SK-N-SH (cell line): ENCODE measurements at regions not wholly inside any gene's neighbourhood (a gene's known extent, or its start where the extent isn't known, plus 50 kb on each side); places are given as distances from the start of the nearest gene placed in this dataset.

Experiments used
- CTCF ChIA-PET: fragments of 300-600, 350-600 bp; formaldehyde crosslinking; extraction: SDS; loops from one replicate; lab custom pipeline; 2021; lab: Yijun Ruan, JAX
- POLR2A ChIA-PET: fragments of 350-600 bp; sonication (Branson Sonifier 250); formaldehyde crosslinking; extraction: SDS; loops from one replicate; lab custom pipeline; 2020; ENCODE audit warnings: antibody characterized with exemption, inconsistent platforms; lab: Yijun Ruan, JAX
- DNase-seq: peaks from one replicate; pipeline ENCODE4 v3.0.0; 2012
- H2AFZ ChIP-seq: fragments of 200-600 bp; sonication (generic); 2 replicates; pipeline ENCODE4 v1.8.1; 2016; ENCODE audit warnings: antibody characterized with exemption, mild to moderate bottlenecking, low read depth
- H3F3A ChIP-seq: fragments of 200-600 bp; sonication (generic); replicated peaks from 2 replicates; pipeline ENCODE3; 2016; ENCODE audit warnings: antibody characterized with exemption, mild to moderate bottlenecking; ENCODE audit not compliant: insufficient read depth
- H3K27ac ChIP-seq, 2 experiments: fragments of 200-500 bp in 1 of 2; fragments of 200-600 bp in 1 of 2; sonication (Bioruptor generic) in 1 of 2; sonication (generic), shearing (Covaris generic) in 1 of 2; 2 replicates each; pipeline versions ENCODE4 v1.5.1 to v1.6.1; 2014 to 2016; ENCODE audit warnings: low read depth in 2 of 2, inconsistent platforms in 1 of 2, low read length in 1 of 2, mild to moderate bottlenecking in 1 of 2, mixed read lengths in 1 of 2
- H3K27me3 ChIP-seq: fragments of 200-600 bp; sonication (generic), shearing (Covaris generic); 2 replicates; pipeline ENCODE4 v1.6.1; 2016; ENCODE audit warnings: mixed run types; ENCODE audit not compliant: insufficient read depth
- H3K36me3 ChIP-seq, 2 experiments: fragments of 200-500 bp in 1 of 2; fragments of 200-600 bp in 1 of 2; sonication (Bioruptor generic) in 1 of 2; sonication (generic) in 1 of 2; replicated peaks in 1 of 2; 2 replicates each; pipeline versions ENCODE3 to v1.5.1; 2014 to 2016; ENCODE audit warnings: low read length in 1 of 2, mild to moderate bottlenecking in 1 of 2; ENCODE audit not compliant: insufficient read depth in 2 of 2, control insufficient read depth in 1 of 2
- H3K4me1 ChIP-seq, 2 experiments: fragments of 200-500 bp in 1 of 2; fragments of 200-600 bp in 1 of 2; sonication (Bioruptor generic) in 1 of 2; sonication (generic), shearing (Covaris generic) in 1 of 2; 2 replicates each; pipeline versions ENCODE4 v1.5.1 to v1.6.1; 2014 to 2016; ENCODE audit warnings: low read depth in 1 of 2, low read length in 1 of 2, mixed run types in 1 of 2; ENCODE audit not compliant: insufficient read depth in 2 of 2, control insufficient read depth in 1 of 2
- H3K4me2 ChIP-seq: fragments of 200-600 bp; sonication (generic), shearing (Covaris generic); 2 replicates; pipeline ENCODE4 v1.6.1; 2017; ENCODE audit warnings: mixed run types
- H3K4me3 ChIP-seq, 2 experiments: fragments of 200-500 bp in 1 of 2; fragments of 200-600 bp in 1 of 2; sonication (Bioruptor generic) in 1 of 2; sonication (generic), shearing (Covaris generic) in 1 of 2; 2 replicates each; pipeline versions ENCODE4 v1.5.1 to v1.8.1; 2014 to 2016; ENCODE audit warnings: low read depth in 2 of 2, inconsistent platforms in 1 of 2, low read length in 1 of 2, mild to moderate bottlenecking in 1 of 2, mixed read lengths in 1 of 2, moderate library complexity in 1 of 2
- H3K79me2 ChIP-seq: fragments of 200-600 bp; sonication (generic); 2 replicates; pipeline ENCODE4 v1.8.1; 2017; ENCODE audit warnings: mild to moderate bottlenecking; ENCODE audit not compliant: insufficient read depth
- H3K9ac ChIP-seq: fragments of 200-600 bp; sonication (generic); 2 replicates; pipeline ENCODE4 v1.6.1; 2017; ENCODE audit warnings: mixed run types
- H3K9me2 ChIP-seq: fragments of 200-600 bp; sonication (generic); 2 replicates; pipeline ENCODE4 v1.6.1; 2017; ENCODE audit warnings: mixed run types
- H3K9me3 ChIP-seq: fragments of 200-600 bp; sonication (generic); 2 replicates; pipeline ENCODE4 v1.6.1; 2017; ENCODE audit warnings: mixed run types, mild to moderate bottlenecking, moderate library complexity
- H4K20me1 ChIP-seq: fragments of 200-600 bp; sonication (generic); 2 replicates; pipeline ENCODE4 v1.6.1; 2017; ENCODE audit warnings: mild to moderate bottlenecking, mixed run types; ENCODE audit not compliant: insufficient read depth
- CHD2 ChIP-seq: fragments of 150-350 bp; IDR thresholded peaks from 2 replicates; pipeline ENCODE4 v1.6.1; 2018; ENCODE audit warnings: low read length; ENCODE audit not compliant: partially characterized antibody
- CTCF ChIP-seq: fragments of 200-600 bp; sonication (generic); IDR thresholded peaks from 2 replicates; pipeline ENCODE4 v1.6.1; 2017; ENCODE audit warnings: antibody characterized with exemption, mild to moderate bottlenecking, moderate library complexity
- ELF1 ChIP-seq: IDR thresholded peaks from 2 replicates; pipeline ENCODE4 v1.4.0; 2012
- FOXJ3 ChIP-seq: sonication (generic); formaldehyde crosslinking; IDR thresholded peaks from 2 replicates; pipeline ENCODE4 v1.5.1; 2020; ENCODE audit warnings: mild to moderate bottlenecking, missing genetic modification reagents
- GABPA ChIP-seq: IDR thresholded peaks from 2 replicates; pipeline ENCODE4 v1.4.0; 2012; ENCODE audit warnings: low read depth, mild to moderate bottlenecking
- IRF3 ChIP-seq: fragments of 150-350 bp; IDR thresholded peaks from 2 replicates; pipeline ENCODE4 v1.6.1; 2016; ENCODE audit warnings: mild to moderate bottlenecking, low read depth, low read length
- JUND ChIP-seq: IDR thresholded peaks from 2 replicates; pipeline ENCODE4 v1.4.0; 2012
- MAX ChIP-seq: IDR thresholded peaks from 2 replicates; pipeline ENCODE4 v1.4.0; 2012; ENCODE audit warnings: low read depth
- NFIC ChIP-seq: IDR thresholded peaks from 2 replicates; pipeline ENCODE4 v1.4.0; 2012; ENCODE audit warnings: borderline replicate concordance
- NRF1 ChIP-seq: IDR thresholded peaks from 2 replicates; pipeline ENCODE4 v1.6.1; 2012; ENCODE audit warnings: low read depth, mild to moderate bottlenecking, low read length
- PBX3 ChIP-seq: IDR thresholded peaks from 2 replicates; pipeline ENCODE4; 2012
- RCOR1 ChIP-seq: fragments of 150-350 bp; IDR thresholded peaks from 2 replicates; pipeline ENCODE4 v1.6.1; 2017; ENCODE audit warnings: antibody characterized with exemption, low read length
- REST ChIP-seq: IDR thresholded peaks from 2 replicates; pipeline ENCODE4 v1.6.1; 2012; ENCODE audit warnings: mild to moderate bottlenecking, low read depth, low read length, moderate library complexity
- RFX5 ChIP-seq: IDR thresholded peaks from 2 replicates; pipeline ENCODE4 v1.6.1; 2012; ENCODE audit warnings: mild to moderate bottlenecking, improper control_type of control experiment, low read length
- RXRA ChIP-seq: IDR thresholded peaks from 2 replicates; pipeline ENCODE4 v1.4.0; 2012; ENCODE audit warnings: low read depth, mild to moderate bottlenecking, borderline replicate concordance
- SIN3A ChIP-seq: IDR thresholded peaks from 2 replicates; pipeline ENCODE4 v1.6.1; 2012; ENCODE audit warnings: low read depth, mild to moderate bottlenecking, low read length, moderate library complexity, borderline replicate concordance
- TAF1 ChIP-seq: IDR thresholded peaks from 2 replicates; pipeline ENCODE4 v1.6.1; 2012; ENCODE audit warnings: low read depth, mild to moderate bottlenecking, low read length, moderate library complexity, borderline replicate concordance
- USF2 ChIP-seq: fragments of 150-350 bp; IDR thresholded peaks from 2 replicates; pipeline ENCODE4 v1.6.1; 2017; ENCODE audit warnings: antibody characterized with exemption, low read length, low read depth, borderline replicate concordance
- YY1 ChIP-seq: IDR thresholded peaks from 2 replicates; pipeline ENCODE4 v1.4.0; 2012; ENCODE audit warnings: low read depth, mild to moderate bottlenecking
- WGBS: methylation state at CpG from one replicate; pipeline ENCODE4 v1.1.6; 2017; ENCODE audit warnings: low lambda C conversion rate; 5-methylcytosine and 5-hydroxymethylcytosine counted together

GRCh38 chr12:126425264-126425663 lies 1360.0 kb downstream of the AACS start:
- Histone ChIP-seq H3K27me3 (no peaks in the 10 kb centered on the region), H3K4me1 (no peaks in the 10 kb centered on the region; a peak in 1 of 4 replicates), H3K9me2 (no peaks in the 10 kb centered on the region), H3K9ac (no peak overlapping the region), H3K4me3 (no peak overlapping the region), H2AFZ (no peak overlapping the region), H3K36me3 (no peaks in the 10 kb centered on the region), H3K27ac (no peak overlapping the region), H3K4me2 (no peak overlapping the region), H3K79me2 (no peaks in the 10 kb centered on the region), H3K9me3 (no peaks in the 10 kb centered on the region), H3F3A (no peaks in the 10 kb centered on the region), H4K20me1 (no peaks in the 10 kb centered on the region)
- WGBS: 83% methylated on average over 7 of the region's 7 CpGs
- no peak for DNase-seq
- ChIA-PET CTCF (no interaction called here), POLR2A (no interaction called here)
- TF ChIP-seq CHD2 (no peak), RFX5 (no peak), ELF1 (no peak), PBX3 (no peak), RXRA (no peak), RCOR1 (no peak), JUND (no peak), MAX (no peak)

- Histone ChIP-seq H3K36me3 (no peaks in the 10 kb centered on the region), H3F3A (no peaks in the 10 kb centered on the region), H3K9me3 (no peaks in the 10 kb centered on the region), H3K9ac (no peak overlapping the region), H3K4me2 (no peak overlapping the region), H3K4me1 (peaks cover 0 to 3% of the 10 kb centered on the region in 2 experiments; a peak in 2 of 4 replicates), H3K79me2 (no peaks in the 10 kb centered on the region), H3K27me3 (no peaks in the 10 kb centered on the region), H3K4me3 (no peak overlapping the region), H3K9me2 (no peaks in the 10 kb centered on the region), H2AFZ (no peak overlapping the region), H4K20me1 (no peaks in the 10 kb centered on the region), H3K27ac (no peak overlapping the region)
- WGBS: 28% methylated on average over 5 of the region's 5 CpGs
- no peak for DNase-seq
- ChIA-PET CTCF (no interaction called here), POLR2A (no interaction called here)
- no peak for TF ChIP-seq TAF1
- no peak for TF ChIP-seq NFIC
- no peak for TF ChIP-seq YY1
- TF ChIP-seq RCOR1: no peak
- TF ChIP-seq USF2: no peak
- no peak for TF ChIP-seq CTCF
- TF ChIP-seq REST: no peak
- no peak for TF ChIP-seq RXRA
- TF ChIP-seq FOXJ3: no peak
- no peak for TF ChIP-seq CHD2
- TF ChIP-seq SIN3A: no peak
- TF ChIP-seq NRF1: no peak
- TF ChIP-seq GABPA: no peak
- TF ChIP-seq IRF3: no peak
- TF ChIP-seq JUND: no peak
Measured at GRCh38 chr12:126428769-126429168, 1363.5 kb downstream of the AACS start.
